K562 (cell line): ENCODE measurements at regions not wholly inside any gene's neighbourhood (a gene's known extent, or its start where the extent isn't known, plus 50 kb on each side); places are given as distances from the start of the nearest gene placed in this dataset.

Experiments
- BHLHE40 ChIP-seq: IDR thresholded peaks from 2 replicates; pipeline ENCODE4 v1.6.1; 2011; ENCODE audit warnings: low read length, improper control_type of control experiment
- CC2D1A ChIP-seq: fragments of 450-650 bp; IDR thresholded peaks from 2 replicates; pipeline ENCODE4 v1.6.1; 2017; ENCODE audit warnings: mild to moderate bottlenecking
- CHCHD3 ChIP-seq: fragments of 250-450 bp; sonication (Bioruptor Pico); IDR thresholded peaks from 2 replicates; pipeline ENCODE4 v2.1.2; 2022; ENCODE audit warnings: mild to moderate bottlenecking
- CTCF ChIP-seq, 3 experiments: IDR thresholded peaks in 2 of 3; conservative IDR thresholded peaks in 1 of 3; 2 replicates each; pipeline ENCODE4 v1.5.1; 2011 to 2012; ENCODE audit warnings: low read length in 3 of 3, mild to moderate bottlenecking in 3 of 3, control low read depth in 2 of 3, improper control_type of control experiment in 1 of 3, inconsistent platforms in 1 of 3, low read depth in 1 of 3, mixed read lengths in 1 of 3, moderate library complexity in 1 of 3; ENCODE audit not compliant: insufficient read depth in 2 of 3
- GATA2 ChIP-seq: sonication (generic); formaldehyde crosslinking; IDR thresholded peaks from 2 replicates; pipeline ENCODE4 v1.4.0; 2020; ENCODE audit warnings: mild to moderate bottlenecking, missing genetic modification reagents
- HMGN3 ChIP-seq: IDR thresholded peaks from 2 replicates; pipeline ENCODE4 v1.6.1; 2011; ENCODE audit warnings: borderline replicate concordance, low read depth, mild to moderate bottlenecking, mixed read lengths, low read length; ENCODE audit not compliant: insufficient read length; ENCODE audit errors: extremely low read depth
- LARP7 ChIP-seq: fragments of 450-650 bp; IDR thresholded peaks from 2 replicates; pipeline ENCODE4 v1.6.1; 2016
- REST ChIP-seq, 2 experiments: fragments of 450-650 bp; formaldehyde crosslinking in 1 of 2; IDR thresholded peaks; 2 replicates each; pipeline versions ENCODE4 v1.4.0 to v1.6.1; 2014 to 2020; ENCODE audit warnings: mild to moderate bottlenecking in 2 of 2, borderline replicate concordance in 1 of 2, low read depth in 1 of 2
- SETDB1 ChIP-seq: IDR thresholded peaks from one replicate; pipeline ENCODE4 v1.6.1; 2012; ENCODE audit warnings: low read length, control low read depth, inconsistent platforms
- TEAD2 ChIP-seq: fragments of 450-650 bp; IDR thresholded peaks from 2 replicates; pipeline ENCODE4 v1.6.1; 2016; ENCODE audit warnings: missing genetic modification characterization, control low read depth, missing compliant biosample characterization
- ZSCAN29 ChIP-seq: fragments of 450-650 bp; IDR thresholded peaks from 2 replicates; pipeline ENCODE4 v1.6.1; 2017

- TF ChIP-seq CHCHD3 (no peak), LARP7 (no peak), GATA2 (CRISPR knock-in tag) (no peak), CTCF (IDR thresholded peaks at IDR 0.05 in 2 of 3, conservative IDR thresholded peaks at IDR 0.05 in 1 of 3; ENCODE audit: insufficient read depth in 2 of 3, low read depth in 1 of 3, low read length in 3 of 3) (no peak), BHLHE40 (no peak), CC2D1A (no peak), REST (IDR thresholded peaks at IDR 0.05; ENCODE audit: borderline replicate concordance) (no peak), REST (CRISPR knock-in tag; IDR thresholded peaks at IDR 0.05; ENCODE audit: low read depth) (no peak), SETDB1 (no peak), TEAD2 (tag) (no peak), ZSCAN29 (no peak), HMGN3 (no peak)
These were observed 2330.6 kb downstream of the MAT2B start for GRCh38 chr5:165836046-165836445.
